ENCODE measurements at regions not wholly inside any gene's neighbourhood (a gene's known extent, or its start where the extent isn't known, plus 50 kb on each side); places are given as distances from the start of the nearest gene placed in this dataset.

- no peaks in the 10 kb centered on the region for H3K9me3 ChIP-seq (replicated peaks; ENCODE audit: control insufficient read depth, insufficient read depth, low read length)
- H3K9ac ChIP-seq (ENCODE audit: control insufficient read depth, insufficient read depth, low read length): no peak overlapping the region
- ChIA-PET POLR2A (no interaction called here), RAD21 (ENCODE audit: unreplicated experiment) (no interaction called here), CTCF (no interaction called here), SMC1A (ENCODE audit: uncharacterized antibody, unreplicated experiment) (no interaction called here)
- H3K36me3 ChIP-seq (ENCODE audit: control insufficient read depth in 2 of 2, insufficient read depth in 2 of 2, low read length in 1 of 2): no peaks in the 10 kb centered on the region
- H3K79me2 ChIP-seq (ENCODE audit: control insufficient read depth, insufficient read depth, low read length): no peaks in the 10 kb centered on the region
- WGBS (ENCODE audit: insufficient coverage, insufficient replicate concordance, low lambda C conversion rate, missing lambda C conversion rate): 74% methylated on average over 1 of the region's 1 CpG
- no peak overlapping the region for H3K4me2 ChIP-seq (ENCODE audit: control insufficient read depth, insufficient read depth)
- no peaks in the 10 kb centered on the region for H4K20me1 ChIP-seq (ENCODE audit: control insufficient read depth, insufficient read depth)
- DNase-seq (ENCODE audit: low read depth, low spot score): no peak
- no peak overlapping the region for H2AFZ ChIP-seq (ENCODE audit: control insufficient read depth, low read depth, low read length)
- intact Hi-C loops (cut with micrococcal nuclease; ENCODE audit: unreplicated experiment) (no loop called here), in situ Hi-C loops (cut with MboI) (no loop called here)
- no peaks in the 10 kb centered on the region for H3K4me1 ChIP-seq (ENCODE audit: control insufficient read depth, insufficient read depth, low read length)
- BruUV-seq (replicated peaks): no TSS peak
- TF ChIP-seq ZBTB33 (IDR thresholded peaks at IDR 0.05) (no peak), CHD4 (IDR thresholded peaks at IDR 0.05) (no peak), POLR2AphosphoS2 (IDR thresholded peaks at IDR 0.05; ENCODE audit: low read depth, low read length) (no peak), RBBP5 (conservative IDR thresholded peaks at IDR 0.05) (no peak), SMC3 (IDR thresholded peaks at IDR 0.05; ENCODE audit: borderline replicate concordance, low read length) (no peak), CHD2 (IDR thresholded peaks at IDR 0.05; ENCODE audit: borderline replicate concordance, low read depth, low read length) (no peak)
- no peaks in the 10 kb centered on the region for H3K27me3 ChIP-seq (replicated peaks in 1 of 2; ENCODE audit: control insufficient read depth in 2 of 2, insufficient read depth in 2 of 2, low read length in 1 of 2)
- H3K4me3 ChIP-seq: no peak overlapping the region
- no peak overlapping the region for H3K27ac ChIP-seq (ENCODE audit: control insufficient read depth, insufficient read depth)
- no peak for ATAC-seq
- no peak for FAIRE-seq
Measured at GRCh38 chr5:161212123-161212712, 334.3 kb downstream of the GABRB2 start.

GRCh38 chr5:161201558-161201957 is 345.0 kb downstream of the GABRB2 start:
- Histone ChIP-seq H4K20me1 (ENCODE audit: control insufficient read depth, insufficient read depth) (no peaks in the 10 kb centered on the region), H3K36me3 (ENCODE audit: control insufficient read depth in 2 of 2, insufficient read depth in 2 of 2, low read length in 1 of 2) (no peaks in the 10 kb centered on the region), H3K27ac (ENCODE audit: control insufficient read depth, insufficient read depth) (no peak overlapping the region), H3K27me3 (replicated peaks in 1 of 2; ENCODE audit: control insufficient read depth in 2 of 2, insufficient read depth in 2 of 2, low read length in 1 of 2) (no peaks in the 10 kb centered on the region), H3K9me3 (replicated peaks; ENCODE audit: control insufficient read depth, insufficient read depth, low read length) (no peaks in the 10 kb centered on the region; the same call in 2 of the 3 replicates), H3K4me1 (ENCODE audit: control insufficient read depth, insufficient read depth, low read length) (no peaks in the 10 kb centered on the region), H3K4me2 (ENCODE audit: control insufficient read depth, insufficient read depth) (no peak overlapping the region), H3K79me2 (ENCODE audit: control insufficient read depth, insufficient read depth, low read length) (no peaks in the 10 kb centered on the region), H2AFZ (ENCODE audit: control insufficient read depth, low read depth, low read length) (no peak overlapping the region), H3K4me3 (no peak overlapping the region), H3K9ac (ENCODE audit: control insufficient read depth, insufficient read depth, low read length) (no peak overlapping the region)
- intact Hi-C loops (cut with micrococcal nuclease; ENCODE audit: unreplicated experiment): no loop called here
- POLR2A ChIA-PET: no interaction called here
- DNase-seq (ENCODE audit: low read depth, low spot score) (no peak), ATAC-seq (no peak), FAIRE-seq (no peak)
- in situ Hi-C loops (cut with MboI): no loop called here
- SMC1A ChIA-PET (ENCODE audit: uncharacterized antibody, unreplicated experiment): no interaction called here
- no TSS peak for BruUV-seq (replicated peaks)
- CTCF ChIA-PET: no interaction called here
- RAD21 ChIA-PET (ENCODE audit: unreplicated experiment): no interaction called here
- TF ChIP-seq MAX (IDR thresholded peaks at IDR 0.05; ENCODE audit: low read depth, low read length): no peak
- TF ChIP-seq, protein P1, sequence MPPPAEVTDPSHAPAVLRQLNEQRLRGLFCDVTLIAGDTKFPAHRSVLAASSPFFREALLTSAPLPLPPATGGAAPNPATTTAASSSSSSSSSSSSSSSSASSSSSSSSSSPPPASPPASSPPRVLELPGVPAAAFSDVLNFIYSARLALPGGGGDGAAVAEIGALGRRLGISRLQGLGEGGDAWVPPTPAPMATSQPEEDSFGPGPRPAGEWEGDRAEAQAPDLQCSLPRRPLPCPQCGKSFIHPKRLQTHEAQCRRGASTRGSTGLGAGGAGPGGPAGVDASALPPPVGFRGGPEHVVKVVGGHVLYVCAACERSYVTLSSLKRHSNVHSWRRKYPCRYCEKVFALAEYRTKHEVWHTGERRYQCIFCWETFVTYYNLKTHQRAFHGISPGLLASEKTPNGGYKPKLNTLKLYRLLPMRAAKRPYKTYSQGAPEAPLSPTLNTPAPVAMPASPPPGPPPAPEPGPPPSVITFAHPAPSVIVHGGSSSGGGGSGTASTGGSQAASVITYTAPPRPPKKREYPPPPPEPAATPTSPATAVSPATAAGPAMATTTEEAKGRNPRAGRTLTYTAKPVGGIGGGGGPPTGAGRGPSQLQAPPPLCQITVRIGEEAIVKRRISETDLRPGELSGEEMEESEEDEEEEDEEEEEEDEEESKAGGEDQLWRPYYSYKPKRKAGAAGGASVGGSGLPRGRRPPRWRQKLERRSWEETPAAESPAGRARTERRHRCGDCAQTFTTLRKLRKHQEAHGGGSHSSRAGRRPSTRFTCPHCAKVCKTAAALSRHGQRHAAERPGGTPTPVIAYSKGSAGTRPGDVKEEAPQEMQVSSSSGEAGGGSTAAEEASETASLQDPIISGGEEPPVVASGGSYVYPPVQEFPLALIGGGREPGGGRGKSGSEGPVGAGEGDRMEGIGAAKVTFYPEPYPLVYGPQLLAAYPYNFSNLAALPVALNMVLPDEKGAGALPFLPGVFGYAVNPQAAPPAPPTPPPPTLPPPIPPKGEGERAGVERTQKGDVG (CRISPR knock-in tag; IDR thresholded peaks at IDR 0.05): no peak
- TF ChIP-seq FOS (IDR thresholded peaks at IDR 0.05; ENCODE audit: borderline replicate concordance, extremely low read depth, insufficient read length): no peak

All from GM12878 (cell line).